CD4-positive, alpha-beta T cell treated with Interleukin-15 for 4 hours (primary cell): ENCODE measurements at regions not wholly inside any gene's neighbourhood (a gene's known extent, or its start where the extent isn't known, plus 50 kb on each side); places are given as distances from the start of the nearest gene placed in this dataset.
"Not testable (repeated sequence)": the region's sequence is repeated elsewhere in the genome, so short reads cannot be mapped to it uniquely, and the experiment has no call there.

Experiments
- DNase-seq: peaks from one replicate; pipeline ENCODE4 v3.0.0-alpha.2; 2020; ENCODE audit warnings: low spot score

- no peak for DNase-seq
Measured at GRCh38 chr2:122020377-122020776, 264.9 kb downstream of the TSN start.

GRCh38 chr2:122021941-122022340 lies 266.5 kb downstream of the TSN start:
- DNase-seq: no peak

DNA sequence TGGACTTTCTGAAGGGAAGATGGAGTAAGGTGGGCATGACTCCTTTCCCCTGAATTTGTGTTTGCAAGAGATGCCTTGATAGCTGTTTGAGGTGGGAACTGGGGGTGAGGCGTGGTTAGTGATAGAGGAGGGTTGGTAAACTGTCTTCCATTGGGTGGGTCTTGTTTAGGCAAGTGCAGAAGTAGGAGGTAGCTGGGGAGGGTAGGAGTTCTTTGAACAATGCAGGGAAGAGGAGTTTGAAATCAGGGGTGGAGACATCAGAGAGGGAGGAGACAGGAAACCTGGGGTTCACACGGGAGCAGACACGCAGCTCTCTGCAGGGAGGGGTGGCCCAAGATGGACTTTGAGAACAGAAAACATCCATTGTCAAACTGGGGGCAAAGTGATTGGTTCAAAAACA lies 267.1 kb downstream of the TSN start:
- DNase-seq: no peak

GRCh38 chr2:122023059-122023864 lies 267.8 kb downstream of the TSN start:
- no peak for DNase-seq

DNA sequence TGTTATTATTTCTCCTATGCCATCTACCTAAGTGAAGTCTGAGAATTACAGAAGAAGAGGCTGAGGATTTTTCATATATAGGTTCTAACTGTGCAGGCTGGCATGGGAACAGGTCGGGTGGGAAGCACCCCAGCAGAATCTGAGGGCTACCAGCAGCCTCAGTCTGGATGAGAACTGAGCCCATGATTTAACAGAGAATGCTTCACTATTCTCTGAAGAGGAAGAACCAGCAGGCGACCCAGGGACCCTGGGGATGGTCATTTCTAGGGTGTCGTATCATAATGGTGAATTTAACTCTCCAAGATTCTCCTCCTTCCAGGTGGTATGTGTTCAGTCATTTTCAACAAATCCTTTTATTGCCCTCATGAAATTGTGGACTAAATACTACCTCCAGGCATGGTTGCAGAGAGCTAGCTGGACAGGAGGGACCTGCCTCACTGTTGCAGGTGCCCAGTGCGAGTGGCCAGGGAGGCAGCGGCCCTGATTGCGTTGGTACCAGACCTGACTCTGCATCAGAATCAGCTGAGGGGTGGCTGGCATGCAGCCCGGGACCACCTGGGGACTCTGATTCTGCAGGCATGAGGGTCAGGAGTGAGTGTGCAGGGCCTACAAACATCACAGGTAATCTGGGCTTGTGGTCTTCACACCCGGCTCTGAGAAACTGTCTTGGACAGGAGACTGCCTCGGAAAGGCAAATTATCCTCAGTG lies 272.2 kb downstream of the TSN start:
- DNase-seq: no peak

DNA sequence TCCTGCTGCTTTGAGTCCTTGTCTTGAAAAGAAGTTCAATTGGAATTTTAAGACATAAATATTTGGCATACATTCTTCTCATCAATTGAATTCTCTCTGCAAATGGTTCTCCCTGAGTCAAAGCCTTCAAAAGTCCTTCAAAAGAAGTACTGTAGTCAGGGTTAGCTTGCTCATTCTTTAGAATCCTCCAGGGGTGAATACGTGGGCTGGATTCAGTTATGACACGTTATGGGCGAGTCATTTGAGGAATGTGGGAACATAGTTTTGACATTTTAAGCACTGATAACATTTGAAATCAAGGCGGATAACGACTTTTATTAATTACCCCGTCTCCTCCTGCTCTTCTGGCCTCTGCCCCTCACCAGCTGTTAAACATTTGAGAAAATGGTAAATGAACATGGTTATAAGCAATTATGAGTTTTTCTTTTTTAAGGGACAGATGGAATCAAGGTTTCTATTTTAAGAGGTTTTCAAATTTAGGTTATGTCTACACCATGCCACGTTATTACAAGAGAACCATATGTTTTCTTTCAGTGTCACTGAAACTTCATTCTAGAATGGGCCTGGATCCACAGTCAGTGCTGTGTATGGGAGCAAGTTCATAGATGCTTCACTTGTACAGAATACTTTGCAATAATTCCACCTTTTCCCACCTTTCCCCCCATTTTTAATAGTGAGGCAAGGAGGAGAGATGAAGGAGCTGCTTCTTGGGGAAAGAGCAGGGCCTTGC lies 273.1 kb downstream of the TSN start:
- no peak for DNase-seq

GRCh38 chr2:122029456-122029855 lies 274.0 kb downstream of the TSN start:
- DNase-seq: no peak

DNA sequence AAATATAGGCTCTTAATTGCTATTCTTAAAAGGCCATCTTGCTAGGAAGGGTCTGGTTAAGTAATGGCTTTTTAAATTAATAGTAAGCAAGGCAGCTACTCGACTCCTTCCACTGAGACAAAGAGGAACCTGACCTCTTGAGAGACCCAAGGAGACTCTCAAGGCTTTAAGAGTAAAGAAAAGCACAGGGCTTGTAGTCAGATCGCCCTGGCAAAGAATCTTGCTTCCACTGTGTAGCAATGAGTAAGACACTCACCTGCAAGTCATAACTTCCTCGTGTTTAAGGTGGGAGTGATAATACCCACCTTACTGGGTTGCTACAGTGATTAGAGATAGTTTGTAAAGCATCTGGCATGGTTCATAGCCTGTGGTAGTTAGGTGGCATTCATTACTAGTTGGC lies 274.5 kb downstream of the TSN start:
- no peak for DNase-seq

DNA sequence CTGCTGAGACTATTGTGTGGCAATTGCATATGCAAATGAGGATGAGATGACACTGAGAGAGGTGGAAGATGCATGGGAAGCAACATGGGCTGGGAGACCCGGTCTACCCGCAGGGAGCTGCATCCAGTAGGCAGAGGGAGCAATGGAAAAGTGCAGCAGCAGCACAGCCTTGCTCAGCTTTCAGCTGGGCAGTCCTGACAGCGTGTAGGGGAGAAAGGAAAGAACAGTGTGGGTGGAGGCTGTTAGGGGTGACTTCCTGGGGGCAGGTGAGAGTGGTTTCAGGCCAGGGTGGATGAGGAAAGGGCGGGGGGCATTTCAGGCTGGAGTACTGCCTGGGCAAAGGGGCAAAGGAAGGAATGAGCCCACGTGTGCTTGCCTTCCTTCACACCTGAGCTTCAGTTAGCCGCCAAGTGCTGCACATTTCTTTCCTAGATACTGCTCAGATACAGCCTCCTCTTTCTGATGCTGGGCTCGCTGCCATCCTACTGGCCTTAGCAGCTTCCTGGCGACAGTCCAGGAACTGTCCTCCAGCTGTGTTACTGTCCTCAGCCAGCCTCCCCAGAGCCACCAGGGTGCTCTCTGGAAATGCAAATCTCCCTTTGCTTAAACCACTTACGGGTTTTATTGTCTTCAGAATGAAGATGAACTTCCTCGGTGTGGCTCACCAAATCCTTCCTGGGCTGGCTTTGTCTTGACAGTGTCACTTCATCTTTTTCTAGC lies 276.3 kb downstream of the TSN start:
- no peak for DNase-seq

GRCh38 chr2:122032264-122032645 lies 276.8 kb downstream of the TSN start:
- no peak for DNase-seq

DNA sequence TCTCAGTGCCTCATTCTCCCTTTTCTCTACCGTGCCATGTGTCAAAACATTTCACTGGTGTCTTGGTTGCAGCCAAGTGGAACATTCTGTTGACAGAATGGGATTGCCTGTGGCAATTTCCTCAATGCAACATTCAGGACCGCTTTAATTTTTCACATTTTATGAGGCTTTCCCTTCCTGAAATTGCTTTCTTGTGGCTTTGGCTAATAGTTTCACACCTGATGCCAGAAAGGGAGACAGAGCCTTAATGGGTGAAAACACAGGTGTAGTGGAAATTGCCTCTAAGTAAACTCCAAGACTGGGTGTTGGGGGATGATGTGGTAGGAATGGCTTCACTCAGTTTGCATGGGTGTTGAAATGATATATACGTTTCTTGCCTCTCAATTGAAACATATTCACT lies 278.3 kb downstream of the TSN start:
- no peak for DNase-seq

DNA sequence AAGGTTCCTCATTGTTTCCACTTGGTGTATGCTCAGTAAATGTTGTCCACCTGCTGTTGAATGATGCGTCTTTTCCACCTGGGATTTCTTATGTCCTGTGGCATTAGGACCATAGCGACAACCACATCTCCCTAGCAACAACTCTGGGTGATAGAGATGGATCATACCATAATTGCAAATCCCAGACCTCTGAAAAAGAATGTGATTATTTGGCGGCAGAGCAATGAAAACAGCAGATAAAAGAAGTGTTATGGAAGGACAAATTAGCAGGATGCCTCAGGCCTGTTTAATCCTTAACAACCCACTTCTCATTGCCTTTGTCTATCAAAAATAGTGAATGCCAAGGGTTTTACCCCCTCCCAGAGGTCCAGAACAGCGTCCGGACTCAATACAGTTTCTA lies 278.9 kb downstream of the TSN start:
- DNase-seq: no peak

- no peak for DNase-seq
Measured at GRCh38 chr2:122034777-122035176, 279.3 kb downstream of the TSN start.

- DNase-seq: not testable (repeated sequence)
Measured at GRCh38 chr2:122038816-122039215, 283.4 kb downstream of the TSN start.

DNA sequence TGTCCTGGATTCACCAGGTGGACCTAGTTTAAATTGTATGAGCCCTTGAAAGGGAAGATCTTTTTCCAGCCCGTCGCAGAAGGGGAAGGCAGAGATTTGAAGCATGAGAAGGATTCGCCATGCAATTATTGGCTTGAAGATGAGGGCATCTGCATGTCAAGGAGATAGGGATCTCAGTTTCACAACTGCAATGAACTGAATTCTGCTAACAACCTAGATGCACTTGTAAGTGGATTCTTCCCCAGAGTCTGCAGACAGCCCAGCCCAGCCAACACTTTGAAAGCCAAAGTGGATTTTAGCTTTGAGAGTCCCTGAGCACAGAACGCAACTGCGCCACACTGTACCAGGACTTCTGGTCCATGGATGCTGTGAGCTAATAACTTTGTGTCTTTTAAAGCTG lies 286.0 kb downstream of the TSN start:
- no peak for DNase-seq

DNA sequence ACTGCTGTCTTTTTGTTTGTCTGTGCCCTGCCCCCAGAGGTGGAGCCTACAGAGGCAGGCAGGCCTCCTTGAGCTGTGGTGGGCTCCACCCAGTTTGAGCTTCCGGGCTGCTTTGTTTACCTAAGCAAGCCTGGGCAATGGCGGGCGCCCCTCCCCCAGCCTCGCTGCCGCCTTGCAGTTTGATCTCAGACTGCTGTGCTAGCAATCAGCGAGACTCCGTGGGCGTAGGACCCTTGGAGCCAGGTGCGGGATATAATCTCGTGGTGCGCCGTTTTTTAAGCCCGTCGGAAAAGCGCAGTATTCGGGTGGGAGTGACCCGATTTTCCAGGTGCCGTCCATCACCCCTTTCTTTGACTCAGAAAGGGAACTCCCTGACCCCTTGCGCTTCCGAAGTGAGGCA lies 296.2 kb downstream of the TSN start:
- not testable (repeated sequence) for DNase-seq

GRCh38 chr2:122055521-122055931 lies 300.1 kb downstream of the TSN start:
- no peak for DNase-seq

- DNase-seq: no peak
Measured at GRCh38 chr2:122056853-122057252, 301.4 kb downstream of the TSN start.

DNA sequence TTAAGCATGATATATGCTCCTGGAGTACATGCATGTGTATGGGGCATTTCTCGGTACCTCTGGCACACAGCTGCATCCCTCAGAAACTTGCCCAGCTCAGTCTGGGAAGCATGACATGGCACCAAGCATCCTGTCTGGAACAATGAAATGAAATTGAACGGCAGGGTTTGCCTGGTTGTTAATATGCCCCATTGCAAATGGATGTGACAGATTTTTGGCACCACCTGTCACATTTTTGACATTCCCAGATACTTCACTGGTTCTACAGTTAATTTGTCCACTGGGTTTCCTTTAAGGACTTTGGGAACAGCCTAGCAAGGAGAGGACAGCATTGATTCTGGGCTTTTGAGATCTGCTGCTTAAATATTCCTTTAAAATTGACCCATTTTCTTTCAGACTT lies 305.8 kb downstream of the TSN start:
- DNase-seq: no peak

DNA sequence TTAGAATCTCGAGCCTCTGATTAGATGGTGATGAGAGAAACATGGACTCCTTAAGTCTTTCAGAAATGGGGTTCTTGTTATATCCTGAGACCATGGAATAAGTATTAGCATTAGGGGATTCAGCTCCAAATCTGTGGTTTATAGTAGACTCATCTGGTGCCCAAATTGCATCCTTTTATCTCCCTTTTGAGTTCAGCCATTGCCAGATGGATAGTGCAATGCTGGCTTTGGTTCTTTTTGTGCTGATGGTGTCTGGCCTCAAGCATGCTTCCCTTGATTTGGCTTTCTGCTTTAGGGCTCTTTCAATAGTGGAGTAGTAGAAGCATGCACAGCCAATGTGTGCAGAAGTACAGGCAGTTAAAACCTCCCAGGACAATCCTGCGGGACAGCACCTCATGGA lies 306.4 kb downstream of the TSN start:
- DNase-seq: no peak

- DNase-seq: no peak
Measured at GRCh38 chr2:122062506-122062905, 307.1 kb downstream of the TSN start.

GRCh38 chr2:122063716-122064115 lies 308.3 kb downstream of the TSN start:
- DNase-seq: no peak
